Motor neuron (in vitro differentiated cells): ENCODE measurements at regions not wholly inside any gene's neighbourhood (a gene's known extent, or its start where the extent isn't known, plus 50 kb on each side); places are given as distances from the start of the nearest gene placed in this dataset.

Source experiments
- ATAC-seq, 8 experiments: fragments of 200-7000 bp; cut with Tn5 transposase; replicated peaks in 6 of 8; 2 replicates each; pipeline ENCODE4 v1.8.0; 2021; ENCODE audit warnings: mild to moderate bottlenecking in 8 of 8, moderate library complexity in 8 of 8
- H3K27ac ChIP-seq, 2 donors: fragments of 250-450 bp; sonication (Bioruptor Pico); 2 replicates each; pipeline ENCODE4 v1.9.0; 2021; ENCODE audit warnings: antibody characterized with exemption in 2 of 2, mild to moderate bottlenecking in 2 of 2, moderate library complexity in 1 of 2
- H3K4me1 ChIP-seq, 2 donors: fragments of 250-450 bp; sonication (Bioruptor Pico); replicated peaks in 1 of 2; 2 replicates each; pipeline ENCODE4 v1.6.1; 2021; ENCODE audit warnings: antibody characterized with exemption in 2 of 2, mild to moderate bottlenecking in 2 of 2, moderate library complexity in 1 of 2
- H3K4me3 ChIP-seq, 5 donors: fragments of 250-450 bp; sonication (Bioruptor Pico); 2 replicates each; pipeline ENCODE4 v1.9.0; 2021; ENCODE audit warnings: antibody characterized with exemption in 5 of 5, mild to moderate bottlenecking in 5 of 5, moderate library complexity in 4 of 5
- WGBS, 10 experiments: fragments of 450-650 bp; shearing (Covaris generic); methylation state at CpG; one replicate each; pipeline ENCODE4 v1.0.0; 2022; 5-methylcytosine and 5-hydroxymethylcytosine counted together
- in situ Hi-C, 9 experiments: fragments of 400-800 bp; cut with MboI; loops; one replicate each; pipeline ENCODE4 v1.15.0; 2021; ENCODE audit warnings: low sequenced_read_pairs in 9 of 9, low pct_unique_long_range_greater_than_20kb in 2 of 9; ENCODE audit not compliant: unreplicated experiment in 9 of 9

- 0 to 25% (median 10%) methylated on average over 1 to 7 of the region's 8 CpGs; no CpG with 5 or more reads in 4 of the 10 experiments for WGBS, 10 experiments
- in situ Hi-C loops, result no loop called here
- Histone ChIP-seq H3K4me1 (peaks cover 8 to 15% of the 10 kb centered on the region in 2 donors), H3K4me3 (no peak overlapping the region), H3K27ac (peak overlapping the region in 1 of 2 donors; percentile 42)
- ATAC-seq, result peak in 5 of 8 experiments; percentile 22 to 77 (median 54)
These were observed 50.7 kb upstream of the FOXB1 start for GRCh38 chr15:59953392-59953883.

DNA sequence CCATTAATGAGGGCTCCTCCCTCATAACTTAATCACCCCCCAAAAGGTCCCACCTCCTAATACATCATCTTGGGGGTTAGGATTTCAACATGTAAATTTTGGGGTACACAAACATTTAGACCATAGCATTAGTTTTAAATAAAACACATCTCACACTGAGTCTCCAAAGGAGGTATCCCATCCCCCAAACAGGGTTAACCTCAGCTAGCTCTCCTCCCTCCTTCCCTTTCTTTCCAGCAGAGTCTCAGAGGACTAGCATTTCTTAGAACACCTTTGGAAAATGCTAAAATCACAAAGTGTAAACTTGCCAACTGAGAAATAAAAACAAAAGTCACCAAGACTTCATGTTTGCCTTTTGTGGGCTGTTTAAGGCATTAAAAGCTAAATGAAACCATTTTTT lies 51.2 kb upstream of the FOXB1 start:
- Histone ChIP-seq H3K27ac (peak overlapping the region in 1 of 2 donors; percentile 42), H3K4me1 (peaks cover 8 to 15% of the 10 kb centered on the region in 2 donors), H3K4me3 (no peak overlapping the region)
- in situ Hi-C loops, result no loop called here
- no peak for ATAC-seq

DNA sequence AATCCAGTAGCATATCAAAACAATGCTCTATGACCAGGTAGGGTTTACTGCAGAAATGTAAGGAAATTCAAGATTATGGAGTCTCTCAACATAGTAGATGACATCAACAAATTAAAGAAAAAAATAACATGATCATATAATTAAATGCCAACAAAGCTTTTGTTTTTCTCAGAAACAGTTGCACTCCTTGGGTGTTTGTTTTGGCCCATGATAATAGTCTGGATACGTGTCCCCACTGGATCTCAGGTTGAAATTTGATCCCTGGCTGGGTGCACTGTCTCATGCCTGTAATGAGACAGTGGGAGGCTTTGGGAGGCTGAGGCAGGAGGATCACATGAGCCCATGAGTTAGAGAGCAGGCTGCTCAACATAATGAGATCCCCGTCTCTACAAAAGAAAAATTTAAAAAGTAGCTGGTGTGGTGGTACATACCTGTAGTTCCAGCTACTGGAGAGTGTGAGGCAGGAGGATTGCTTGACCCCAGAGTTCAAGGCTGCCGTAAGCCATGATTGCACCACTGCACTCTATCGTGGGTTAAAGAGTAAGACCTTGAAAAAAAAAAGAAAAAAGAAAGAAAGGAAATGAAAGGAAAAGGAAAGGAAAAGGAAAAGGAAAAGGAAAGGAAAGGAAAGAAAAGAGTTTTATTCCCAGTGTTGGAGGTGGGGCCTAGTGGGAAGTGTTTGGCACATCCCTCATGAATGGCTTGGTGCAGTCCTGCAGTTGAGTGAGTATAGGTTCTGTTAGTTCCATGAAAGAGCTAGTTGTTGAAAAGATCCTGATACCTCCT lies 53.3 kb upstream of the FOXB1 start:
- WGBS, 10 experiments, result 27 to 92% (median 80%) methylated on average over 3 to 4 of the region's 4 CpGs; no CpG with 5 or more reads in 1 of the 10 experiments
- ATAC-seq, result no peak
- Histone ChIP-seq H3K27ac (no peak overlapping the region), H3K4me3 (no peak overlapping the region), H3K4me1 (peaks cover 15 to 24% of the 10 kb centered on the region in 2 donors)
- in situ Hi-C loops, result no loop called here

GRCh38 chr15:59948924-59949613 lies 55.0 kb upstream of the FOXB1 start:
- ATAC-seq, result no peak
- Histone ChIP-seq H3K27ac (no peak overlapping the region), H3K4me1 (peaks cover 15 to 36% of the 10 kb centered on the region in 2 donors), H3K4me3 (no peak overlapping the region)
- WGBS, 10 experiments, result 41 to 93% (median 75%) methylated on average over 3 to 8 of the region's 8 CpGs
- in situ Hi-C loops, result no loop called here

- Histone ChIP-seq H3K4me1 (peaks cover 7 to 26% of the 10 kb centered on the region in 2 donors), H3K27ac (no peak overlapping the region), H3K4me3 (no peak overlapping the region)
- WGBS, 10 experiments, result 17 to 80% (median 58%) methylated on average over 1 to 3 of the region's 3 CpGs; no CpG with 5 or more reads in 1 of the 10 experiments
- in situ Hi-C loops, result no loop called here
- ATAC-seq, result no peak
These were observed 58.0 kb upstream of the FOXB1 start for GRCh38 chr15:59946084-59946483.

GRCh38 chr15:59945036-59945435 lies 59.1 kb upstream of the FOXB1 start:
- Histone ChIP-seq H3K4me3 (no peak overlapping the region), H3K27ac (peak overlapping the region in 1 of 2 donors; percentile 18), H3K4me1 (peaks cover 7 to 26% of the 10 kb centered on the region in 2 donors)
- ATAC-seq, result peak in 1 of 8 experiments; percentile 22
- 14 to 94% (median 74%) methylated on average over 1 to 8 of the region's 10 CpGs; no CpG with 5 or more reads in 1 of the 10 experiments for WGBS, 10 experiments
- in situ Hi-C loops, result no loop called here

GRCh38 chr15:59941612-59942011 lies 62.5 kb upstream of the FOXB1 start:
- Histone ChIP-seq H3K4me3 (no peak overlapping the region), H3K27ac (no peak overlapping the region), H3K4me1 (peaks cover 7 to 32% of the 10 kb centered on the region in 2 donors)
- 20 to 86% (median 49%) methylated on average over 1 to 6 of the region's 6 CpGs; no CpG with 5 or more reads in 4 of the 10 experiments for WGBS, 10 experiments
- peak in 2 of 8 experiments; percentile 31 to 32 for ATAC-seq
- in situ Hi-C loops, result no loop called here

GRCh38 chr15:59940928-59941327 lies 63.2 kb upstream of the FOXB1 start:
- ATAC-seq, result no peak
- Histone ChIP-seq H3K27ac (no peak overlapping the region), H3K4me1 (peaks cover 1 to 29% of the 10 kb centered on the region in 2 donors), H3K4me3 (no peak overlapping the region)
- 100% methylated on average over 1 of the region's 1 CpG; no CpG with 5 or more reads in 7 of the 10 experiments for WGBS, 10 experiments
- in situ Hi-C loops, result no loop called here

DNA sequence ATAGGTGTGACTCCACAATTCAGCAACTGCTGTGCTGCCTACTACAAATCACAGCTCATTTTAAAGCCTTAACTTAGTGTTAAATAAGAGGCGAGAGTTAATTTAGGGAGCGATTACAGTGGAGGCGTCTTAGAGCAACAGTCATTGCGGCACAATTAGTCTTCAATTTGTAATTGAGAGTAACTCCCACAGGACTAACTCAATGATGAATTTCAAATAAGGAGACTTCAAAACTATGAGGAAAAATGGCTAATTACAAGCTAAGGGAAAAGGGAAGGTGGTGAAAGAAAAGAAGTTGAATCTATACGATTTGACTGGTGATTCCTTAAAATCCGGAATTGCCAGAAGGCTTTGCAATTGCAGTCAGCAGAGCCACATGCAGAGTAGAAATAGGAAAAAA lies 63.7 kb upstream of the FOXB1 start:
- Histone ChIP-seq H3K4me1 (peaks cover 0 to 24% of the 10 kb centered on the region in 2 donors), H3K4me3 (no peak overlapping the region), H3K27ac (no peak overlapping the region)
- in situ Hi-C loops, result no loop called here
- 35 to 100% (median 81%) methylated on average over 2 to 6 of the region's 6 CpGs for WGBS, 10 experiments
- no peak for ATAC-seq

DNA sequence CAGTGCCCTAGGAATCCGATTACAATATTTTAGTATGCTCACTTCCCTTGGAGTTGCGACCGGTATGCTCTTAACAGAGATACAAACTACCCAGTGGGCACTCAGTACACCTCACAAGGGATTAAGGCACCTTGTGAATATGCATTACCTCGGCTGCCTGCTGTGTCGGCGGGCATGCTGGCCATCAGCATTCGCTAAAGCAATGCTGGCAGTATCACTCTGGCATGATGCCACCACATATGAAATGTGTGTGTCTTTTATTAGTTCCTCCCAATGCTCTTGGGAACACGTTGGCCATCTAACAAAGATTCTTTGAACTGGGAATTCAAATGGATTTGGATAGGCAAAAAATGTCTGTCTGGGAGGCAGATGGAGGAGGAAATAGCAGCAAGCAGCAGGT lies 67.4 kb upstream of the FOXB1 start:
- peak in 1 of 8 experiments; percentile 50 for ATAC-seq
- WGBS, 10 experiments, result 0 to 82% (median 61%) methylated on average over 1 to 6 of the region's 8 CpGs; no CpG with 5 or more reads in 1 of the 10 experiments
- in situ Hi-C loops, result no loop called here

DNA sequence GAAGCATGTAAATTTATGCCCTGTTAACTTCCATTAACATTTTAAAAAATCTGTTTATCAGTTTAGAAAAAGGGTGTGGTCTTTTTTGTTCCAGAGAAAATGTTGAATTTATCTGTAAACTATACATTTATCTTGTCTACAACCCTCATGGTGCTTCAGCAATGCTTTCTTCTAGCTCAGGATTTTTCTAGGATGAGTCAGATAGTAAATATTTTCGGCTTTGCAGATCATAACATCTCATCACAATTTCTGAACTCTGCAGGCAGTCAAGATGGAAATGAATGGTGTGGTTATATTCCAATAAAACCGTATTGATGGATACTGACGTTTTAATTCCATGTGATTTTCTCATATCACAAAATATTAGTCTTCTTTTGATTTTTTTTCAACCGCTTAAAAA lies 70.5 kb upstream of the FOXB1 start:
- Histone ChIP-seq H3K4me1 (peaks cover 2 to 26% of the 10 kb centered on the region in 2 donors), H3K27ac (no peak overlapping the region), H3K4me3 (no peak overlapping the region)
- peak in 1 of 8 experiments; percentile 41 for ATAC-seq
- in situ Hi-C loops, result no loop called here
- WGBS, 10 experiments, result 11 to 87% (median 54%) methylated on average over 1 to 4 of the region's 4 CpGs

More for the DNA sequence above, 67.4 kb upstream of the FOXB1 start:
- Histone ChIP-seq H3K27ac (no peak overlapping the region), H3K4me3 (no peak overlapping the region), H3K4me1 (peaks cover 0 to 20% of the 10 kb centered on the region in 2 donors)

DNA sequence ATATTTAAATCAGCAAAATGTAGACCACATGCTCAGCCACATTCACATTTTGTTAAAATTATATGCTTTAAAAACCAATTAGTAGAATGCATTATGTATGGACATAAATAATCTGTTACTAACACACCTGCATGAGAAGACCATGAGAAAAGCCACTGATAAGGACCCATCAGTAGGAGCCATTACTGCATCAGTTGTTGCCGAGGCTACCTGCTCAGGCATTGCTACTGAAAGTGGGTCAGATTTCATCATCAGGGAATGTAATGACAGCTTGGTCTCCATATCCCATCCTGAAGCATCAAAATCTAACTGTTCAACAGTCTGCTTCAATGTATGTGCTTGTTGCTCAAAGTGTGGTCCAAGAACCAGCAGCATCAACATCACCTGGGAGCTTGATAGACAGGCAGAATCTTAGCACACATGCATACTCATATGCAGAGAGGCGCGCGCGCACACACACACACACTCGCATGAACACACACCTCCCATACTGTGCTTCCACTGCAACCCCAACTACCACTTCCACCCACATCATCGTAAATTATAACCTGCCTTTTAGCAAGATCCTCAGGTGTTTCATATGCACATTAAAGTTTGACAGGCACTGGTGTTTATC lies 72.4 kb upstream of the FOXB1 start:
- 80 to 100% (median 95%) methylated on average over 1 to 7 of the region's 7 CpGs; no CpG with 5 or more reads in 4 of the 10 experiments for WGBS, 10 experiments
- no peak overlapping the region for H3K4me3 ChIP-seq
- peak in 4 of 8 experiments; percentile 31 to 78 (median 58) for ATAC-seq
- H3K4me1 ChIP-seq, result peaks cover 2 to 20% of the 10 kb centered on the region in 2 donors
- in situ Hi-C loops, result no loop called here
- no peak overlapping the region for H3K27ac ChIP-seq
